RWPE1 (cell line): ENCODE measurements at regions not wholly inside any gene's neighbourhood (a gene's known extent, or its start where the extent isn't known, plus 50 kb on each side); places are given as distances from the start of the nearest gene placed in this dataset.

Experiments
- CTCF ChIA-PET: fragments of 350-600 bp; sonication (Branson Sonifier 250); formaldehyde crosslinking; extraction: SDS; loops from one replicate; lab custom pipeline; 2021; lab: Yijun Ruan, JAX
- POLR2A ChIA-PET: fragments of 400-600 bp; formaldehyde crosslinking; extraction: SDS; loops from one replicate; lab custom pipeline; 2020; ENCODE audit warnings: antibody characterized with exemption; ENCODE audit not compliant: low non-redundant PET; lab: Yijun Ruan, JAX
- DNase-seq: peaks from one replicate; pipeline ENCODE4 v3.0.0; 2012; ENCODE audit warnings: low spot score
- H3K27ac ChIP-seq: fragments of 450-650 bp; 2 replicates; pipeline ENCODE4 v1.5.1; 2017
- CTCF ChIP-seq: fragments of 450-650 bp; conservative IDR thresholded peaks from 2 replicates; pipeline ENCODE4 v1.5.1; 2017; ENCODE audit warnings: low read depth, mild to moderate bottlenecking

- no peak for TF ChIP-seq CTCF
- ChIA-PET CTCF (no interaction called here), POLR2A (no interaction called here)
- no peak overlapping the region for H3K27ac ChIP-seq
- no peak for DNase-seq
These were observed 124.1 kb upstream of the AJAP1 start for GRCh38 chr1:4530166-4530785.

GRCh38 chr1:4531842-4532241, 122.6 kb upstream of the AJAP1 start:
- CTCF ChIA-PET = no interaction called here
- no peak for TF ChIP-seq CTCF
- no peak for DNase-seq
- POLR2A ChIA-PET = no interaction called here
- H3K27ac ChIP-seq = no peak overlapping the region

- DNase-seq = no peak
- no peak for TF ChIP-seq CTCF
- CTCF ChIA-PET = no interaction called here
- POLR2A ChIA-PET = no interaction called here
- no peak overlapping the region for H3K27ac ChIP-seq
These were observed 121.8 kb upstream of the AJAP1 start for GRCh38 chr1:4532656-4533055.

GRCh38 chr1:4546911-4547310, 107.5 kb upstream of the AJAP1 start:
- no peak overlapping the region for H3K27ac ChIP-seq
- POLR2A ChIA-PET = no interaction called here
- DNase-seq = no peak
- CTCF ChIA-PET = no interaction called here
- TF ChIP-seq CTCF = no peak

GRCh38 chr1:4549930-4550329, 104.5 kb upstream of the AJAP1 start:
- no peak for TF ChIP-seq CTCF
- H3K27ac ChIP-seq = no peak overlapping the region
- ChIA-PET POLR2A (no interaction called here), CTCF (no interaction called here)
- peak; percentile 16 for DNase-seq

GRCh38 chr1:4550941-4551340, 103.5 kb upstream of the AJAP1 start:
- DNase-seq = no peak
- POLR2A ChIA-PET = no interaction called here
- CTCF ChIA-PET = no interaction called here
- no peak overlapping the region for H3K27ac ChIP-seq
- TF ChIP-seq CTCF = no peak

- ChIA-PET POLR2A (no interaction called here), CTCF (no interaction called here)
- H3K27ac ChIP-seq = no peak overlapping the region
- TF ChIP-seq CTCF = no peak
- DNase-seq = no peak
These were observed 102.7 kb upstream of the AJAP1 start for GRCh38 chr1:4551706-4552105.
